HG02938 (cell line): ENCODE measurements at regions not wholly inside any gene's neighbourhood (a gene's known extent, or its start where the extent isn't known, plus 50 kb on each side); places are given as distances from the start of the nearest gene placed in this dataset.
A peak's percentile ranks its signal among the peaks of the same experiment; 100 is the strongest.
"Not testable (repeated sequence)": the region's sequence is repeated elsewhere in the genome, so short reads cannot be mapped to it uniquely, and the experiment has no call there.

Source experiments
- ATAC-seq: cut with Tn5 transposase; IDR thresholded peaks from one replicate; pipeline ENCODE4 v1.9.1; 2021; ENCODE audit warnings: mild to moderate bottlenecking, moderate library complexity; ENCODE audit not compliant: unreplicated experiment

GRCh38 chr4:162945713-162946112, 221.0 kb downstream of the NAF1 start:
- no peak for ATAC-seq

GRCh38 chr4:162943263-162943662, 223.4 kb downstream of the NAF1 start:
- ATAC-seq: no peak

- no peak for ATAC-seq
Observed at GRCh38 chr4:162938738-162939485, 227.8 kb downstream of the NAF1 start.

GRCh38 chr4:162935214-162935613, 231.5 kb downstream of the NAF1 start:
- no peak for ATAC-seq

- ATAC-seq: no peak
Observed at GRCh38 chr4:162931286-162931685, 235.4 kb downstream of the NAF1 start.

- no peak for ATAC-seq
Observed at GRCh38 chr4:162921178-162921785, 245.4 kb downstream of the NAF1 start.

GRCh38 chr4:162920649-162921048, 246.0 kb downstream of the NAF1 start:
- no peak for ATAC-seq

- ATAC-seq: no peak
Observed at GRCh38 chr4:162912482-162912881, 254.2 kb downstream of the NAF1 start.

GRCh38 chr4:162911349-162911748, 255.3 kb downstream of the NAF1 start:
- no peak for ATAC-seq

- no peak for ATAC-seq
Observed at GRCh38 chr4:162909952-162910351, 256.7 kb downstream of the NAF1 start.

- ATAC-seq: no peak
Observed at GRCh38 chr4:162894387-162894786, 272.3 kb downstream of the NAF1 start.

GRCh38 chr4:162891788-162892707, 274.6 kb downstream of the NAF1 start:
- ATAC-seq: peak; percentile 99

GRCh38 chr4:162878096-162878495, 288.6 kb downstream of the NAF1 start:
- no peak for ATAC-seq

GRCh38 chr4:162874748-162875147, 291.9 kb downstream of the NAF1 start:
- ATAC-seq: no peak

- no peak for ATAC-seq
Observed at GRCh38 chr4:162871990-162872389, 294.7 kb downstream of the NAF1 start.

- no peak for ATAC-seq
Observed at GRCh38 chr4:162869157-162869556, 297.5 kb downstream of the NAF1 start.

GRCh38 chr4:162866565-162866964, 300.1 kb downstream of the NAF1 start:
- no peak for ATAC-seq

- peak; percentile 67 for ATAC-seq
Observed at GRCh38 chr4:162865102-162865501, 301.6 kb downstream of the NAF1 start.

GRCh38 chr4:162853788-162854187, 312.9 kb downstream of the NAF1 start:
- ATAC-seq: no peak

GRCh38 chr4:162852642-162853041, 314.0 kb downstream of the NAF1 start:
- ATAC-seq: no peak

GRCh38 chr4:162851241-162851758, 315.4 kb downstream of the NAF1 start:
- not testable (repeated sequence) for ATAC-seq
